HCT116 (cell line): ENCODE measurements at regions not wholly inside any gene's neighbourhood (a gene's known extent, or its start where the extent isn't known, plus 50 kb on each side); places are given as distances from the start of the nearest gene placed in this dataset.

Experiments
- ATAC-seq: fragments of 200-7000 bp; cut with Tn5 transposase; 2 replicates; pipeline ENCODE4 v1.9.1; 2020; ENCODE audit warnings: mild to moderate bottlenecking, moderate library complexity
- BruUV-seq: library from RNA; stranded (reverse); fragments of 400-500 nt; replicated peaks from 2 replicates; lab custom pipeline; 2021; lab: Mats Ljungman, UMichigan
- CTCF ChIA-PET: fragments of 300-600 bp; sonication (Branson Sonifier 250); formaldehyde crosslinking; loops from one replicate; lab custom pipeline; 2021; ENCODE audit warnings: antibody characterized with exemption; lab: Charles Lee
- POLR2A ChIA-PET: fragments of 300-600, 350-600 bp; sonication (Branson Sonifier 250); formaldehyde crosslinking; loops from one replicate; lab custom pipeline; 2021; ENCODE audit warnings: antibody characterized with exemption; lab: Charles Lee
- RAD21 ChIA-PET, 2 experiments: fragments of 300-600 bp; sonication (Branson Sonifier 250); formaldehyde crosslinking; loops; one replicate each; lab custom pipeline; 2023; ENCODE audit warnings: low total read pairs in 2 of 2; ENCODE audit not compliant: uncharacterized antibody in 2 of 2, unreplicated experiment in 2 of 2, low non-redundant PET in 1 of 2; lab: Charles Lee
- DNase-seq: peaks from one replicate; pipeline ENCODE4 v3.0.0-alpha.2; 2010; ENCODE audit warnings: low read depth, low spot score
- H2AFZ ChIP-seq: fragments of 200-600 bp; shearing (Covaris generic), sonication (generic); 2 replicates; pipeline ENCODE4 v1.6.1; 2017; ENCODE audit warnings: low read depth, mixed run types, mixed read lengths, antibody characterized with exemption, low read length; ENCODE audit not compliant: poor library complexity, severe bottlenecking
- H3K27ac ChIP-seq: 2 replicates; pipeline ENCODE4 v1.5.1; 2012; ENCODE audit warnings: low read depth, low read length
- H3K27me3 ChIP-seq: fragments of 200-600 bp; sonication (generic); 2 replicates; pipeline ENCODE4 v1.6.1; 2016; ENCODE audit warnings: mixed run types, low read length, mixed read lengths; ENCODE audit not compliant: insufficient read depth
- H3K36me3 ChIP-seq, 2 experiments: fragments of 200-500 bp in 1 of 2; fragments of 200-600 bp in 1 of 2; sonication (Bioruptor generic) in 1 of 2; sonication (generic) in 1 of 2; 2 replicates each; pipeline versions ENCODE4 v1.5.1 to v1.6.1; 2014 to 2016; ENCODE audit warnings: low read length in 2 of 2, inconsistent platforms in 1 of 2, mixed read lengths in 1 of 2, mixed run types in 1 of 2; ENCODE audit not compliant: insufficient read depth in 2 of 2, control insufficient read depth in 1 of 2
- H3K4me1 ChIP-seq, 2 experiments: fragments of 200-600 bp in 1 of 2; sonication (generic) in 1 of 2; 2 replicates each; pipeline versions ENCODE4 v1.5.1 to v1.6.1; 2012 to 2017; ENCODE audit warnings: low read length in 2 of 2, inconsistent platforms in 1 of 2, mild to moderate bottlenecking in 1 of 2, mixed read lengths in 1 of 2, mixed run types in 1 of 2, moderate library complexity in 1 of 2; ENCODE audit not compliant: insufficient read depth in 2 of 2, control insufficient read depth in 1 of 2
- H3K4me2 ChIP-seq: fragments of 200-600 bp; sonication (generic); 2 replicates; pipeline ENCODE4 v1.6.1; 2017; ENCODE audit warnings: mixed run types, low read length, mixed read lengths
- H3K4me3 ChIP-seq, 2 experiments: fragments of 200-600 bp in 1 of 2; sonication (generic) in 1 of 2; replicated peaks in 1 of 2; 2 replicates each; pipeline ENCODE4 v1.5.1; 2011 to 2016; ENCODE audit warnings: low read length in 2 of 2, control low read depth in 1 of 2, low read depth in 1 of 2, mild to moderate bottlenecking in 1 of 2, mixed read lengths in 1 of 2, mixed run types in 1 of 2
- H3K79me2 ChIP-seq: fragments of 200-600 bp; sonication (generic); 2 replicates; pipeline ENCODE4 v1.6.1; 2017; ENCODE audit warnings: mild to moderate bottlenecking, mixed run types, low read length, moderate library complexity, mixed read lengths; ENCODE audit not compliant: insufficient read depth
- H3K9ac ChIP-seq: fragments of 200-600 bp; sonication (generic); 2 replicates; pipeline ENCODE4 v1.6.1; 2016; ENCODE audit warnings: low read length, mixed read lengths
- H3K9me2 ChIP-seq: fragments of 200-600 bp; sonication (generic), shearing (Covaris generic); 2 replicates; pipeline ENCODE4 v1.6.1; 2017; ENCODE audit warnings: mixed run types, mild to moderate bottlenecking, moderate library complexity; ENCODE audit not compliant: insufficient read depth
- H3K9me3 ChIP-seq, 2 experiments: fragments of 200-500 bp in 1 of 2; fragments of 200-600 bp in 1 of 2; sonication (Bioruptor generic) in 1 of 2; sonication (generic) in 1 of 2; 2 replicates each; pipeline ENCODE4 v1.6.1; 2014 to 2017; ENCODE audit warnings: low read length in 2 of 2, mixed read lengths in 2 of 2, inconsistent platforms in 1 of 2, low read depth in 1 of 2, mild to moderate bottlenecking in 1 of 2, mixed run types in 1 of 2, moderate library complexity in 1 of 2; ENCODE audit not compliant: control insufficient read depth in 1 of 2, insufficient read depth in 1 of 2
- H4K20me1 ChIP-seq: fragments of 200-600 bp; sonication (generic), shearing (Covaris generic); 2 replicates; pipeline ENCODE4 v1.6.1; 2017; ENCODE audit warnings: mixed run types, mild to moderate bottlenecking, moderate library complexity; ENCODE audit not compliant: insufficient read depth
- CEBPB ChIP-seq: IDR thresholded peaks from 2 replicates; pipeline ENCODE4 v1.6.1; 2012; ENCODE audit warnings: low read depth
- ELF1 ChIP-seq: IDR thresholded peaks from 2 replicates; pipeline ENCODE4 v1.6.1; 2012; ENCODE audit warnings: low read depth, borderline replicate concordance
- EZH2 ChIP-seq: fragments of 200-600 bp; sonication (generic); IDR thresholded peaks from 2 replicates; pipeline ENCODE4 v1.6.1; 2017; ENCODE audit warnings: antibody characterized with exemption, mixed run types
- JUND ChIP-seq: IDR thresholded peaks from 2 replicates; pipeline ENCODE4 v1.6.1; 2012
- POLR2AphosphoS5 ChIP-seq: IDR thresholded peaks from 2 replicates; pipeline ENCODE4 v1.6.1; 2011; ENCODE audit warnings: mild to moderate bottlenecking, low read depth, low read length, moderate library complexity
- REST ChIP-seq: IDR thresholded peaks from 2 replicates; pipeline ENCODE4 v1.6.1; 2012; ENCODE audit warnings: low read depth
- SIN3A ChIP-seq: IDR thresholded peaks from 2 replicates; pipeline ENCODE4 v1.6.1; 2012; ENCODE audit warnings: low read depth
- YY1 ChIP-seq: IDR thresholded peaks from 2 replicates; pipeline ENCODE4 v1.6.1; 2011; ENCODE audit warnings: low read length, low read depth, moderate library complexity, mild to moderate bottlenecking; ENCODE audit not compliant: insufficient replicate concordance; ENCODE audit errors: extremely low read depth
- ZFX ChIP-seq: fragments of 450-650 bp; IDR thresholded peaks from 2 replicates; pipeline ENCODE4 v1.6.1; 2017
- intact Hi-C: fragments of 100-400 bp; cut with micrococcal nuclease; formaldehyde crosslinking; loops from 2 replicates; pipeline ENCODE4 v1.10.0; 2022

- H3K27me3 ChIP-seq, result no peaks in the 10 kb centered on the region
- no peak overlapping the region for H3K9ac ChIP-seq
- H3K79me2 ChIP-seq, result no peaks in the 10 kb centered on the region
- no peaks in the 10 kb centered on the region for H3K9me3 ChIP-seq
- H3K27ac ChIP-seq, result no peak overlapping the region
- ATAC-seq (no peak), DNase-seq (no peak)
- H4K20me1 ChIP-seq, result no peaks in the 10 kb centered on the region
- no TSS peak for BruUV-seq
- ChIA-PET RAD21 (no interaction called here), CTCF (no interaction called here), POLR2A (no interaction called here)
- H3K36me3 ChIP-seq, result no peaks in the 10 kb centered on the region
- no peak overlapping the region for H3K4me3 ChIP-seq
- no peaks in the 10 kb centered on the region for H3K9me2 ChIP-seq
- no peak for TF ChIP-seq REST
- no peak for TF ChIP-seq SIN3A
- TF ChIP-seq JUND, result no peak
- TF ChIP-seq EZH2, result no peak
- TF ChIP-seq POLR2AphosphoS5, result no peak
- no peak for TF ChIP-seq CEBPB
- TF ChIP-seq ELF1, result no peak
- no peak for TF ChIP-seq ZFX
- TF ChIP-seq YY1, result no peak
- no peaks in the 10 kb centered on the region for H3K4me1 ChIP-seq
- no peak overlapping the region for H2AFZ ChIP-seq
- intact Hi-C loops, result no loop called here
- H3K4me2 ChIP-seq, result no peak overlapping the region
These were observed 87.8 kb upstream of the TIAM2 start for GRCh38 chr6:154907291-154907690.
